ENCODE measurements at regions not wholly inside any gene's neighbourhood (a gene's known extent, or its start where the extent isn't known, plus 50 kb on each side); places are given as distances from the start of the nearest gene placed in this dataset.

GRCh38 chr3:5348229-5348902, 160.9 kb downstream of the EDEM1 start:
- TF ChIP-seq CTCF (IDR thresholded peaks at IDR 0.05; ENCODE audit: poor library complexity, severe bottlenecking) (no peak), EZH2 (IDR thresholded peaks at IDR 0.05; ENCODE audit: borderline replicate concordance, insufficient read depth, low read length, poor library complexity, severe bottlenecking) (no peak), POLR2AphosphoS5 (IDR thresholded peaks at IDR 0.05) (no peak), TAF1 (IDR thresholded peaks at IDR 0.05; ENCODE audit: low read depth) (no peak), EP300 (conservative IDR thresholded peaks at IDR 0.05; ENCODE audit: poor library complexity, severe bottlenecking) (no peak), RAD21 (conservative IDR thresholded peaks at IDR 0.05) (no peak), REST (IDR thresholded peaks at IDR 0.05; ENCODE audit: borderline replicate concordance) (no peak), SMC3 (conservative IDR thresholded peaks at IDR 0.05; ENCODE audit: poor library complexity) (no peak)
